ENCODE measurements at regions not wholly inside any gene's neighbourhood (a gene's known extent, or its start where the extent isn't known, plus 50 kb on each side); places are given as distances from the start of the nearest gene placed in this dataset.
A peak's percentile ranks its signal among the peaks of the same experiment; 100 is the strongest.

- DNase-seq (ENCODE audit: low read depth), result no peak
Observed at GRCh38 chr7:18315241-18315640, 180.3 kb upstream of the HDAC9 start.

- no peak for DNase-seq (ENCODE audit: low read depth)
Observed at GRCh38 chr7:18317941-18318340, 177.6 kb upstream of the HDAC9 start.

- no peak for DNase-seq (ENCODE audit: low read depth)
Observed at GRCh38 chr7:18320422-18320821, 175.1 kb upstream of the HDAC9 start.

- DNase-seq (ENCODE audit: low read depth), result peak; percentile 36
Observed at GRCh38 chr7:18320971-18321567, 174.5 kb upstream of the HDAC9 start.

GRCh38 chr7:18330548-18330947 is 165.0 kb upstream of the HDAC9 start:
- DNase-seq (ENCODE audit: low read depth), result no peak

- no peak for DNase-seq (ENCODE audit: low read depth)
Observed at GRCh38 chr7:18336626-18337025, 158.9 kb upstream of the HDAC9 start.

- DNase-seq (ENCODE audit: low read depth), result no peak
Observed at GRCh38 chr7:18337048-18337809, 158.3 kb upstream of the HDAC9 start.

- DNase-seq (ENCODE audit: low read depth), result no peak
Observed at GRCh38 chr7:18338910-18339523, 156.5 kb upstream of the HDAC9 start.

GRCh38 chr7:18341756-18342155 is 153.8 kb upstream of the HDAC9 start:
- DNase-seq (ENCODE audit: low read depth), result no peak

GRCh38 chr7:18343047-18343446 is 152.5 kb upstream of the HDAC9 start:
- DNase-seq (ENCODE audit: low read depth), result no peak

- DNase-seq (ENCODE audit: low read depth), result no peak
Observed at GRCh38 chr7:18344536-18344935, 151.0 kb upstream of the HDAC9 start.

- peak; percentile 27 for DNase-seq (ENCODE audit: low read depth)
Observed at GRCh38 chr7:18345641-18346234, 149.8 kb upstream of the HDAC9 start.

- DNase-seq (ENCODE audit: low read depth), result no peak
Observed at GRCh38 chr7:18347170-18347569, 148.4 kb upstream of the HDAC9 start.

- DNase-seq (ENCODE audit: low read depth), result no peak
Observed at GRCh38 chr7:18350678-18351077, 144.9 kb upstream of the HDAC9 start.

GRCh38 chr7:18352339-18353255 is 143.0 kb upstream of the HDAC9 start:
- peak; percentile 51 for DNase-seq (ENCODE audit: low read depth)

- no peak for DNase-seq (ENCODE audit: low read depth)
Observed at GRCh38 chr7:18353339-18353738, 142.2 kb upstream of the HDAC9 start.

- DNase-seq (ENCODE audit: low read depth), result no peak
Observed at GRCh38 chr7:18354108-18355085, 141.2 kb upstream of the HDAC9 start.

GRCh38 chr7:18356191-18356645 is 139.3 kb upstream of the HDAC9 start:
- DNase-seq (ENCODE audit: low read depth), result peak; percentile 27

- DNase-seq (ENCODE audit: low read depth), result no peak
Observed at GRCh38 chr7:18357691-18358090, 137.9 kb upstream of the HDAC9 start.

GRCh38 chr7:18361756-18362155 is 133.8 kb upstream of the HDAC9 start:
- no peak for DNase-seq (ENCODE audit: low read depth)
